Kidney (tissue), 13 donors: ENCODE measurements at regions not wholly inside any gene's neighbourhood (a gene's known extent, or its start where the extent isn't known, plus 50 kb on each side); places are given as distances from the start of the nearest gene placed in this dataset.

Experiments
- DNase-seq, 5 donors: peaks; one replicate each; pipeline ENCODE4 v3.0.0-alpha.2; 2013 to 2020
- FAIRE-seq: peaks from 2 replicates; lab custom pipeline; 2012; peaks lifted over from hg19 to GRCh38; lab: Jason Lieb, UNC
- H3K27ac ChIP-seq, 2 donors: one replicate each; pipeline ENCODE4 v1.7.0; 2013; ENCODE audit warnings: low read depth in 2 of 2, low read length in 2 of 2, inconsistent platforms in 1 of 2
- H3K27me3 ChIP-seq: one replicate; pipeline ENCODE4 v1.7.1; 2013; ENCODE audit warnings: low read length, inconsistent platforms; ENCODE audit not compliant: control insufficient read depth, insufficient read depth
- H3K36me3 ChIP-seq, 3 donors: one replicate each; pipeline versions ENCODE4 v1.7.0 to v1.7.1; 2013; ENCODE audit warnings: low read length in 3 of 3, control low read depth in 1 of 3, inconsistent platforms in 1 of 3; ENCODE audit not compliant: insufficient read depth in 3 of 3, control insufficient read depth in 2 of 3
- H3K4me1 ChIP-seq, 3 donors: one replicate each; pipeline versions ENCODE4 v1.7.0 to v1.7.1; 2013; ENCODE audit warnings: low read length in 3 of 3, inconsistent platforms in 1 of 3, low read depth in 1 of 3; ENCODE audit not compliant: control insufficient read depth in 2 of 3, insufficient read depth in 2 of 3
- H3K4me3 ChIP-seq, 3 donors: one replicate each; pipeline versions ENCODE4 v1.7.0 to v1.8.1; 2013; ENCODE audit warnings: low read length in 3 of 3, control low read depth in 1 of 3, inconsistent platforms in 1 of 3
- H3K9ac ChIP-seq, 3 donors: one replicate each; pipeline versions ENCODE4 v1.7.0 to v1.7.1; 2013; ENCODE audit warnings: low read length in 3 of 3, control low read depth in 1 of 3, inconsistent platforms in 1 of 3
- H3K9me3 ChIP-seq, 3 donors: one replicate each; pipeline versions ENCODE4 v1.7.0 to v1.7.1; 2013; ENCODE audit warnings: low read length in 3 of 3, control low read depth in 1 of 3, inconsistent platforms in 1 of 3; ENCODE audit not compliant: control insufficient read depth in 2 of 3, insufficient read depth in 1 of 3
- intact Hi-C: fragments of 100-400 bp; cut with DNase I; formaldehyde crosslinking; loops from one replicate; pipeline ENCODE4 v1.11.1; 2022
- TF ChIP-seq, protein P1 (sequence below): IDR thresholded peaks from 3 replicates; pipeline ENCODE4 v1.5.1; 2012; ENCODE audit warnings: mild to moderate bottlenecking, moderate library complexity, borderline replicate concordance; ENCODE audit not compliant: insufficient read depth; ENCODE audit errors: extremely low read depth
- donor health status: control.
- donor health status: control.
- donor health status: control.
- donor health status: control.
- donor health status: control.
- donor health status: DM: yes; HTN: yes; CAD: no.
- donor health status: Normal renal cell carcinoma (clear cell type).

DNA sequence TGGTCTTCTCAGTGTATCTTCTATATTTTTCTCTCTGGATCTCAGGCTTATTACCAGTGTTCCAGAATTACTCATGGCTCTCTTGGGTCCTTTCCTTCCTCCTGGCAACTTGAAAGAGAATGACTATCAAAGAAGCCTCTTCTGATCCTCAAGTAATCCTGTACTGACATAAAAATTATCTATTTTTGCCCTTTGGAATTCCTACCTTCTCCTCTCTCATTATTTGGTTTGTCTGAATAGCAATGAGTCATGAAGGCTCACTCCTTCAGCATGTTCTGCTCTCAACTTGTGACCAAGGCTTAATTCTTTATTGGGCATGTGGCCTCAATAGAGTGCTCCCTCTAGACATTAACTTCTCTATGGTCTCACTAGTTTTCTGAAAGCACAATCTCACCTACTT lies 553.6 kb upstream of the ATP2B1 start:
- no peak for DNase-seq
- intact Hi-C loops, result no loop called here
- H3K27me3 ChIP-seq, result no peaks in the 10 kb centered on the region
- H3K9ac ChIP-seq, result no peak overlapping the region
- no peaks in the 10 kb centered on the region for H3K4me1 ChIP-seq
- no peak overlapping the region for H3K4me3 ChIP-seq
- FAIRE-seq, result no peak
- H3K9me3 ChIP-seq, result no peaks in the 10 kb centered on the region
- H3K36me3 ChIP-seq, result no peaks in the 10 kb centered on the region
- H3K27ac ChIP-seq, result no peak overlapping the region
- TF ChIP-seq, protein P1, sequence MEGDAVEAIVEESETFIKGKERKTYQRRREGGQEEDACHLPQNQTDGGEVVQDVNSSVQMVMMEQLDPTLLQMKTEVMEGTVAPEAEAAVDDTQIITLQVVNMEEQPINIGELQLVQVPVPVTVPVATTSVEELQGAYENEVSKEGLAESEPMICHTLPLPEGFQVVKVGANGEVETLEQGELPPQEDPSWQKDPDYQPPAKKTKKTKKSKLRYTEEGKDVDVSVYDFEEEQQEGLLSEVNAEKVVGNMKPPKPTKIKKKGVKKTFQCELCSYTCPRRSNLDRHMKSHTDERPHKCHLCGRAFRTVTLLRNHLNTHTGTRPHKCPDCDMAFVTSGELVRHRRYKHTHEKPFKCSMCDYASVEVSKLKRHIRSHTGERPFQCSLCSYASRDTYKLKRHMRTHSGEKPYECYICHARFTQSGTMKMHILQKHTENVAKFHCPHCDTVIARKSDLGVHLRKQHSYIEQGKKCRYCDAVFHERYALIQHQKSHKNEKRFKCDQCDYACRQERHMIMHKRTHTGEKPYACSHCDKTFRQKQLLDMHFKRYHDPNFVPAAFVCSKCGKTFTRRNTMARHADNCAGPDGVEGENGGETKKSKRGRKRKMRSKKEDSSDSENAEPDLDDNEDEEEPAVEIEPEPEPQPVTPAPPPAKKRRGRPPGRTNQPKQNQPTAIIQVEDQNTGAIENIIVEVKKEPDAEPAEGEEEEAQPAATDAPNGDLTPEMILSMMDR, result no peak

DNA sequence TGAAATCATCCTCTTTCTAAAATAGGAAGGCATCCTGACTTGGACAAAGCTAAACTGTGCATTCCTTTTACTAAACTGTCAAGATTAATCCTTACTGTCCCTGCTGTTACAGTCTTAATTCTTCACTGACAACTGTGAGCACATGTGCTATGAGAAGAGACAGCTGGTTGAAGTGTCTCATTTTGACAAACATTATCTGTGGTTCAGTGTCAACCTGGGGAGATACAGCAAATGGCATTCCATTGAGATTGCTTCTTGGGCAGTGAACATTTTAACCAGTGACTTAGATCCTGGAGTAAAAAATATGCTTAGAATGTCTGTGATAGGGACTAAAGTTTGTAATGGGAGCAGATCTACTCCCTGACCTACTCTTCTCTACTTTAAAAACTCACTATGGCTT lies 552.6 kb upstream of the ATP2B1 start:
- intact Hi-C loops, result no loop called here
- Histone ChIP-seq H3K9ac (no peak overlapping the region), H3K9me3 (no peaks in the 10 kb centered on the region), H3K27ac (no peak overlapping the region), H3K36me3 (no peaks in the 10 kb centered on the region), H3K4me3 (no peak overlapping the region), H3K4me1 (no peaks in the 10 kb centered on the region), H3K27me3 (no peaks in the 10 kb centered on the region)
- DNase-seq (peak in 2 of 5 donors; percentile 36 to 42), FAIRE-seq (no peak)
- TF ChIP-seq, protein P1, result no peak

DNA sequence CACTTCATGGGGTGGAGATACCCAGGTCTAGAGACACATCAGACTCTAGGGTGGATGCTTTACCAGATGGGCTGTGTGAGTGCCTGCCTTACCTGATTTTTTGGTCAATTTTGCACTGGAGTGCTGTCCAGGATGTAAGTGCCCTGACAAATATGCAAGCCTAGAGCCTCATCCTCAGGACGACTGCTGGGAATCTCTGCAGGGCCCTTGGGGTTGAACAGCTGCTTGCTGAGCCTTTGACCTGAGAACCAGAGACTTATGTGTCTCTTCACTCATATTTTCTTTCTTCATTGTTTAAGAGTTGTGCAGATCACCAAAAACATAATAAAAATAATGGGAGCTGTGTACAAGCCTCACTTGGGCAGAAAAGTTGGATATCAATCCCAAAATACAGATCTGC lies 551.5 kb upstream of the ATP2B1 start:
- Histone ChIP-seq H3K27ac (no peak overlapping the region), H3K9ac (no peak overlapping the region), H3K4me3 (no peak overlapping the region), H3K4me1 (no peaks in the 10 kb centered on the region), H3K36me3 (no peaks in the 10 kb centered on the region), H3K9me3 (no peaks in the 10 kb centered on the region), H3K27me3 (no peaks in the 10 kb centered on the region)
- intact Hi-C loops, result no loop called here
- DNase-seq, result no peak
- TF ChIP-seq, protein P1, result no peak
- no peak for FAIRE-seq

GRCh38 chr12:90257927-90258624 lies 549.4 kb upstream of the ATP2B1 start:
- TF ChIP-seq, protein P1, result no peak
- no peaks in the 10 kb centered on the region for H3K36me3 ChIP-seq
- no peak overlapping the region for H3K9ac ChIP-seq
- H3K9me3 ChIP-seq, result no peaks in the 10 kb centered on the region
- no peak for DNase-seq
- no peak for FAIRE-seq
- intact Hi-C loops, result no loop called here
- H3K4me3 ChIP-seq, result no peak overlapping the region
- no peaks in the 10 kb centered on the region for H3K27me3 ChIP-seq
- H3K4me1 ChIP-seq, result no peaks in the 10 kb centered on the region
- no peak overlapping the region for H3K27ac ChIP-seq
